Progenitor cell of endocrine pancreas (in vitro differentiated cells): ENCODE measurements at regions not wholly inside any gene's neighbourhood (a gene's known extent, or its start where the extent isn't known, plus 50 kb on each side); places are given as distances from the start of the nearest gene placed in this dataset.

Source experiments
- DNase-seq: peaks from one replicate; pipeline ENCODE4 v3.0.0; 2021; ENCODE audit warnings: low spot score; ENCODE audit not compliant: unreplicated experiment
- H3K27ac Mint-ChIP-seq: 2 replicates; pipeline ENCODE4 v1.8.0; 2021; ENCODE audit warnings: mild to moderate bottlenecking, moderate library complexity, mixed read lengths
- H3K27me3 Mint-ChIP-seq: 2 replicates; pipeline ENCODE4 v1.8.0; 2021; ENCODE audit warnings: mixed read lengths
- H3K36me3 Mint-ChIP-seq: 2 replicates; pipeline ENCODE4 v1.8.0; 2022; ENCODE audit warnings: mixed read lengths; ENCODE audit not compliant: insufficient read depth
- H3K4me1 Mint-ChIP-seq: 2 replicates; pipeline ENCODE4 v1.8.0; 2021; ENCODE audit warnings: low read depth, mixed read lengths
- H3K4me3 Mint-ChIP-seq: 2 replicates; pipeline ENCODE4 v1.8.0; 2021; ENCODE audit warnings: low read depth, mild to moderate bottlenecking, moderate library complexity, mixed read lengths
- H3K9me3 Mint-ChIP-seq: 2 replicates; pipeline ENCODE4 v1.8.0; 2021; ENCODE audit warnings: low read depth, mixed read lengths
- CTCF ChIP-seq: fragments of 200-600 bp; sonication (generic); IDR thresholded peaks from one replicate; pipeline ENCODE4 v1.5.0; 2021; ENCODE audit warnings: antibody characterized with exemption, mild to moderate bottlenecking; ENCODE audit not compliant: unreplicated experiment

GRCh38 chr3:174540116-174540908 is 318.8 kb upstream of the NAALADL2 start:
- no peak for DNase-seq
- Mint-ChIP-seq H3K4me1 (peaks cover 1% of the 10 kb centered on the region), H3K9me3 (no peaks in the 10 kb centered on the region), H3K36me3 (peaks cover under 1% of the 10 kb centered on the region), H3K27ac (no peak overlapping the region), H3K27me3 (no peaks in the 10 kb centered on the region), H3K4me3 (no peak overlapping the region)
- no peak for TF ChIP-seq CTCF

- peaks cover 1% of the 10 kb centered on the region for H3K4me1 Mint-ChIP-seq
- peaks cover 1% of the 10 kb centered on the region for H3K36me3 Mint-ChIP-seq
- no peaks in the 10 kb centered on the region for H3K27me3 Mint-ChIP-seq
- H3K4me3 Mint-ChIP-seq, result no peak overlapping the region
- TF ChIP-seq CTCF, result no peak
- no peaks in the 10 kb centered on the region for H3K9me3 Mint-ChIP-seq
- DNase-seq, result no peak
- H3K27ac Mint-ChIP-seq, result no peak overlapping the region
Measured at GRCh38 chr3:174541708-174542315, 317.3 kb upstream of the NAALADL2 start.

- H3K9me3 Mint-ChIP-seq, result no peaks in the 10 kb centered on the region
- no peaks in the 10 kb centered on the region for H3K27me3 Mint-ChIP-seq
- no peak overlapping the region for H3K4me3 Mint-ChIP-seq
- no peaks in the 10 kb centered on the region for H3K4me1 Mint-ChIP-seq
- TF ChIP-seq CTCF, result no peak
- DNase-seq, result no peak
- no peak overlapping the region for H3K27ac Mint-ChIP-seq
- peaks cover 1% of the 10 kb centered on the region for H3K36me3 Mint-ChIP-seq
Measured at GRCh38 chr3:174547801-174548435, 311.2 kb upstream of the NAALADL2 start.

GRCh38 chr3:174548841-174549623 is 310.1 kb upstream of the NAALADL2 start:
- H3K27me3 Mint-ChIP-seq, result no peaks in the 10 kb centered on the region
- no peak for TF ChIP-seq CTCF
- H3K4me1 Mint-ChIP-seq, result no peaks in the 10 kb centered on the region
- H3K4me3 Mint-ChIP-seq, result no peak overlapping the region
- H3K27ac Mint-ChIP-seq, result no peak overlapping the region
- no peak for DNase-seq
- H3K9me3 Mint-ChIP-seq, result no peaks in the 10 kb centered on the region
- H3K36me3 Mint-ChIP-seq, result peaks cover 1% of the 10 kb centered on the region

- Mint-ChIP-seq H3K27ac (no peak overlapping the region), H3K9me3 (no peaks in the 10 kb centered on the region), H3K27me3 (no peaks in the 10 kb centered on the region), H3K4me1 (peaks cover 2% of the 10 kb centered on the region), H3K4me3 (no peak overlapping the region), H3K36me3 (no peaks in the 10 kb centered on the region)
- TF ChIP-seq CTCF, result no peak
- DNase-seq, result no peak
Measured at GRCh38 chr3:174581558-174581957, 277.6 kb upstream of the NAALADL2 start.
